ENCODE measurements at regions not wholly inside any gene's neighbourhood (a gene's known extent, or its start where the extent isn't known, plus 50 kb on each side); places are given as distances from the start of the nearest gene placed in this dataset.

DNA sequence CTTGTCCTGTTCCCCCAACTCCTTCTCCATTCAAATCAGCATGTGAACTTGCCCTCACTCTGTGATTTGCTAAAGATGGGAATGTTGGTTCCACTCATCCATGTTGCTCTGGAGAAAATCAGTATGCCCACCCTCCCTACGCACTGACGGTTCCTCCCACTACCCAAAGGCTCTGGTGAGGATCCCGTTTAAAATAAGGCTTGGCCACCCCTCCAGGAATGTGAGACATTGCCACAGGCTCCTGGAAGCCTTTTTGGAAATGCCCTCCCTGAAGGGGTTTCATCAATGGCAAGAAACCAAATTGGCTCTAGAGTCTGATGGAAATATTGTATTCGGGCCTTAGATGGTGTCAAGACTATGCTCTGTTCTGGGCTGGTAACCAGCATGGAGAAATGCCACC is 187.3 kb downstream of the USP12 start:
- TF ChIP-seq CTCF (IDR thresholded peaks at IDR 0.05) (no peak), EP300 (IDR thresholded peaks at IDR 0.05) (no peak), POLR2A (IDR thresholded peaks at IDR 0.05) (no peak)
- 87 to 88% methylated on average over 4 of the region's 4 CpGs for WGBS, 2 donors
- no peak for DNase-seq (ENCODE audit: low spot score in 2 of 2)
- Histone ChIP-seq H3K9me3 (no peaks in the 10 kb centered on the region), H3K4me3 (no peak overlapping the region), H3K36me3 (no peaks in the 10 kb centered on the region), H3K27me3 (peaks cover 0 to 4% of the 10 kb centered on the region in 2 donors), H3K27ac (no peak overlapping the region), H3K4me1 (peaks cover 0 to 15% (median 0%) of the 10 kb centered on the region in 4 donors)

DNA sequence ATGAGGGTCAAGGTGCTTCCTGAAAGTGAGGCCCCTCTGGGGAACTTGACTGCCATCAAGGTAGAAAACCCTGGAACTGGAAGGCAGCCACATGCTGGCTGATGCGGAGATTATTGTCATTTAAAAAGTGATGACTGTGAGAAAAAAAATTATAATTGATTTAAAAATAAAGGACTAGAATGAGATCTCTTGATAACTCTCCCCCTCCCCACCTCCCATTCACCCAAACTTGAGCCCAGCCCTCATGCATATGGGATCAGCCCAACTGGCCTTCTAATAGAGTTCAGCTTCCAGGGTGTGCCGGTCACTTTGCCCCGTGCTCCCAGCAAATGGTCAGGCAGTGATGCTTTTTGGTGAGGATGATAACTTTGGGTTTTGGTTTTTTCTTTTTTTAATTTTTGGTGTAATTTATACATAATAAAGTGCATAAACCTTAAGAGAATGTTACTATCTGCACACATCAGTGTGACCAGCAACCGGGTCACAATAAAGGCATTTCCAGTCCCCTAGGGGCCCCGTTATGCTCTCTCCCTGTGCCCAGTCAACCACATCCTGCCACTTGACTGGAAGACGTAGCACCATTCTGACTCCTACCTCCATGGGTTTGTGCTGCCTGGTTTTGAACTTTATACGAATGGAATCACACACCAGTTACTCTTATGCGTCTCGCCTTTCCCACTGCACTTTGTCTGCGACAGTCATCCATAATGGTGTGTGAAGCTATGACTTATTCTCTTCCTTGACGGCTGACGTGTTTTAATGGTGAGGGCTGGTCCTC is 187.9 kb downstream of the USP12 start:
- peaks cover 0 to 7% of the 10 kb centered on the region in 2 donors for H3K27me3 ChIP-seq
- peak overlapping the region in 2 of 4 donors; percentile 18 to 64 for H3K27ac ChIP-seq
- no peaks in the 10 kb centered on the region for H3K9me3 ChIP-seq
- no peaks in the 10 kb centered on the region for H3K36me3 ChIP-seq
- no peak for TF ChIP-seq POLR2A (IDR thresholded peaks at IDR 0.05)
- no peak for TF ChIP-seq CTCF (IDR thresholded peaks at IDR 0.05)
- DNase-seq (ENCODE audit: low spot score in 2 of 2), result no peak
- peaks cover 0 to 11% (median 0%) of the 10 kb centered on the region in 4 donors for H3K4me1 ChIP-seq
- 67 to 76% methylated on average over 12 of the region's 12 CpGs for WGBS, 2 donors
- no peak overlapping the region for H3K4me3 ChIP-seq

GRCh38 chr13:26980099-26981031 is 191.2 kb downstream of the USP12 start:
- WGBS, 2 donors, result 72 to 76% methylated on average over 18 of the region's 18 CpGs
- no peaks in the 10 kb centered on the region for H3K36me3 ChIP-seq
- H3K27me3 ChIP-seq, result peaks cover 0 to 22% of the 10 kb centered on the region in 2 donors
- H3K4me1 ChIP-seq, result peaks cover 0 to 3% (median 0%) of the 10 kb centered on the region in 4 donors
- no peak for DNase-seq (ENCODE audit: low spot score in 2 of 2)
- H3K9me3 ChIP-seq, result no peaks in the 10 kb centered on the region
- H3K27ac ChIP-seq, result no peak overlapping the region
- no peak overlapping the region for H3K4me3 ChIP-seq
- TF ChIP-seq POLR2A (IDR thresholded peaks at IDR 0.05) (no peak), CTCF (IDR thresholded peaks at IDR 0.05) (no peak), EP300 (IDR thresholded peaks at IDR 0.05) (no peak)

GRCh38 chr13:26979334-26979733 is 192.3 kb downstream of the USP12 start:
- DNase-seq (ENCODE audit: low spot score in 2 of 2), result no peak
- whole genome bisulfite sequencing, 2 donors, result 78 to 88% methylated on average over 8 of the region's 8 CpGs
- TF ChIP-seq EP300 (IDR thresholded peaks at IDR 0.05), result no peak
- TF ChIP-seq CTCF (IDR thresholded peaks at IDR 0.05), result no peak
- TF ChIP-seq POLR2A (IDR thresholded peaks at IDR 0.05), result no peak
- Histone ChIP-seq H3K4me3 (no peak overlapping the region), H3K36me3 (no peaks in the 10 kb centered on the region), H3K27ac (no peak overlapping the region), H3K4me1 (no peaks in the 10 kb centered on the region), H3K9me3 (no peaks in the 10 kb centered on the region), H3K27me3 (peaks cover 0 to 27% of the 10 kb centered on the region in 2 donors)
